HG02884 (cell line): ENCODE measurements at regions not wholly inside any gene's neighbourhood (a gene's known extent, or its start where the extent isn't known, plus 50 kb on each side); places are given as distances from the start of the nearest gene placed in this dataset.
"Not testable (repeated sequence)": the region's sequence is repeated elsewhere in the genome, so short reads cannot be mapped to it uniquely, and the experiment has no call there.

Source experiments
- ATAC-seq: cut with Tn5 transposase; IDR thresholded peaks from one replicate; pipeline ENCODE4 v1.9.1; 2021; ENCODE audit warnings: mild to moderate bottlenecking, moderate library complexity; ENCODE audit not compliant: unreplicated experiment

GRCh38 chr3:62926494-62926893 is 51.3 kb upstream of the CADPS start:
- no peak for ATAC-seq

GRCh38 chr3:62928256-62928655 is 53.0 kb upstream of the CADPS start:
- ATAC-seq, result no peak

- ATAC-seq, result no peak
Observed at GRCh38 chr3:62929771-62930170, 54.6 kb upstream of the CADPS start.

GRCh38 chr3:62935793-62936192 is 60.6 kb upstream of the CADPS start:
- no peak for ATAC-seq

GRCh38 chr3:62936626-62937254 is 61.5 kb upstream of the CADPS start:
- no peak for ATAC-seq

- no peak for ATAC-seq
Observed at GRCh38 chr3:62938583-62938982, 63.4 kb upstream of the CADPS start.

- no peak for ATAC-seq
Observed at GRCh38 chr3:62939707-62940106, 64.5 kb upstream of the CADPS start.

- no peak for ATAC-seq
Observed at GRCh38 chr3:62940771-62941563, 65.8 kb upstream of the CADPS start.

- no peak for ATAC-seq
Observed at GRCh38 chr3:62942227-62942626, 67.0 kb upstream of the CADPS start.

GRCh38 chr3:62942764-62943163 is 67.5 kb upstream of the CADPS start:
- ATAC-seq, result no peak

GRCh38 chr3:62948921-62949320 is 73.7 kb upstream of the CADPS start:
- no peak for ATAC-seq

GRCh38 chr3:62950210-62950609 is 75.0 kb upstream of the CADPS start:
- no peak for ATAC-seq

GRCh38 chr3:62951037-62951613 is 75.9 kb upstream of the CADPS start:
- no peak for ATAC-seq

GRCh38 chr3:62951880-62952279 is 76.7 kb upstream of the CADPS start:
- ATAC-seq, result not testable (repeated sequence)

GRCh38 chr3:62954580-62954979 is 79.4 kb upstream of the CADPS start:
- ATAC-seq, result peak; percentile 97

- ATAC-seq, result no peak
Observed at GRCh38 chr3:62955126-62955525, 79.9 kb upstream of the CADPS start.

GRCh38 chr3:62956411-62956810 is 81.2 kb upstream of the CADPS start:
- no peak for ATAC-seq

GRCh38 chr3:62961874-62962556 is 86.8 kb upstream of the CADPS start:
- no peak for ATAC-seq

GRCh38 chr3:62962714-62963113 is 87.5 kb upstream of the CADPS start:
- ATAC-seq, result no peak

GRCh38 chr3:62965311-62965710 is 90.1 kb upstream of the CADPS start:
- ATAC-seq, result no peak

- no peak for ATAC-seq
Observed at GRCh38 chr3:62968128-62968527, 92.9 kb upstream of the CADPS start.

GRCh38 chr3:62970648-62971047 is 95.4 kb upstream of the CADPS start:
- no peak for ATAC-seq
